ENCODE measurements at regions not wholly inside any gene's neighbourhood (a gene's known extent, or its start where the extent isn't known, plus 50 kb on each side); places are given as distances from the start of the nearest gene placed in this dataset.

GRCh38 chr2:62393293-62393692, 112.7 kb downstream of the TMEM17 start (continued):
- TF ChIP-seq MGA (IDR thresholded peaks at IDR 0.05) = no peak
- no peak for TF ChIP-seq HDAC3 (IDR thresholded peaks at IDR 0.05; ENCODE audit: borderline replicate concordance, partially characterized antibody)
- TF ChIP-seq RREB1 (CRISPR knock-in tag; IDR thresholded peaks at IDR 0.05) = no peak
- no peak for TF ChIP-seq SUPT5H (IDR thresholded peaks at IDR 0.05)
- no peak for TF ChIP-seq SFPQ (IDR thresholded peaks at IDR 0.05; ENCODE audit: low read depth, low read length)
- no peak for TF ChIP-seq THAP7 (CRISPR knock-in tag; IDR thresholded peaks at IDR 0.05)
- no peak for TF ChIP-seq CBFA2T2 (conservative IDR thresholded peaks at IDR 0.05)
- TF ChIP-seq TCF7 (IDR thresholded peaks at IDR 0.05; ENCODE audit: borderline replicate concordance) = no peak
